Stimulated activated CD4-positive, alpha-beta T cell treated with anti-CD3 and anti-CD28 coated beads, Interleukin-4, amount 100 ng/mL, for 48 hours (primary cell): ENCODE measurements at regions not wholly inside any gene's neighbourhood (a gene's known extent, or its start where the extent isn't known, plus 50 kb on each side); places are given as distances from the start of the nearest gene placed in this dataset.
"Not testable (repeated sequence)": the region's sequence is repeated elsewhere in the genome, so short reads cannot be mapped to it uniquely, and the experiment has no call there.

Experiments used
- DNase-seq, 2 donors: peaks; one replicate each; pipeline ENCODE4 v3.0.0-alpha.2; 2020; ENCODE audit warnings: low read depth in 2 of 2

DNA sequence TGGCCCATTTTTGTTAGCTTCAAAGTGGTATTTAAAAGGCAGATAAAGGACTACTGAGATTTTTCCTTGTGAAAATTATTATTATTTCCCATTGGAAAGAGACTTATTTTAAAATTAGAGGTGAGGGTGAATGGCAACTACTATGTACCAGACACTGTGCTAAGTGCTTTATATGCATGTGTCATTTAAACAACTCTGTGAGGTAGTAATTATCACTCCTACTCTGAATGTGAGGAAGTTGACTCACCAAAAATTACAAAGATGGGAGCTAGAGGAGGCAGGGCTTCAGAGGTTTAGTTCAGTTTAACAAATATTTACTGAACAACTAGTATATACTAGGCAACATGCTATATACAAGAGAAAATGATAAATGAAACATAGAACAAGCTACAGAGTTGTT, 78.2 kb downstream of the MSL3 start:
- DNase-seq: no peak

DNA sequence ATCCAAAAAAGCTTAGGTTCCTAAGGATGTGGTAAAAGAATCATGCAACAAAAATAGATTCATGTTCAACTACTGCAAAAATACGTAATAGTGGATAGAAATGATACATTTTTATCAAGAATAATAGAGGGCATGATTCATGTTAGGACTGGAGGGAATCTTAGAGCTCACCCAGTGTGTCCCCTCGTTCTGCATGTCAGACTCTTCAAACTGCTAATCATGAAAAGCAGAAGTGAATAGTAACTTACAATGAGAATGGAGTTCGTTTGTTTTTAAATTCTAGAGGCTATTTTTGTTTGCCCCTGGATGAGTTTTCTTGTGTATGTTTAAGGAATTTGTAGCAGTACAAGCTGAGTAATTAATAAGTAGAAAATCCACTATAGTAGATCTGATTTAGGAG, 79.4 kb downstream of the MSL3 start:
- DNase-seq: no peak

DNA sequence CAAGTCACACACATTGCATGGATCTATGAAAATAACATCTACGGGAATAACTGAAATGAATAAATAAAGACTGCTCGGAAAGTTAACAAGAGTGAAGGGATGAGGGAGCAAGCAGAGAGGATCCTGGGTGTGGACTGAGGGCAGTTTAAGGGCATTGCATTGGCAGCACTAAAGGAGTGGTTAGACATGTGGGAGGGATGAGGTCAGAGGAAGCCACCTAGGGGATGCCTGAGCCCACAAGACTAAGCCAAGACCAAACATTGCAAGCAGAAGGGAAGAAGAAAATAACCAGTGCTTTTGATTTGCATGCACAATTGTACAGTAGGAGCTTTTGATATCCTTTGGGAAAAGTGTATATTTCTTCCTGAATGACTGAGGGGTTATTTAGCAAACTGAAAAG, 106.1 kb downstream of the MSL3 start:
- no peak for DNase-seq

DNA sequence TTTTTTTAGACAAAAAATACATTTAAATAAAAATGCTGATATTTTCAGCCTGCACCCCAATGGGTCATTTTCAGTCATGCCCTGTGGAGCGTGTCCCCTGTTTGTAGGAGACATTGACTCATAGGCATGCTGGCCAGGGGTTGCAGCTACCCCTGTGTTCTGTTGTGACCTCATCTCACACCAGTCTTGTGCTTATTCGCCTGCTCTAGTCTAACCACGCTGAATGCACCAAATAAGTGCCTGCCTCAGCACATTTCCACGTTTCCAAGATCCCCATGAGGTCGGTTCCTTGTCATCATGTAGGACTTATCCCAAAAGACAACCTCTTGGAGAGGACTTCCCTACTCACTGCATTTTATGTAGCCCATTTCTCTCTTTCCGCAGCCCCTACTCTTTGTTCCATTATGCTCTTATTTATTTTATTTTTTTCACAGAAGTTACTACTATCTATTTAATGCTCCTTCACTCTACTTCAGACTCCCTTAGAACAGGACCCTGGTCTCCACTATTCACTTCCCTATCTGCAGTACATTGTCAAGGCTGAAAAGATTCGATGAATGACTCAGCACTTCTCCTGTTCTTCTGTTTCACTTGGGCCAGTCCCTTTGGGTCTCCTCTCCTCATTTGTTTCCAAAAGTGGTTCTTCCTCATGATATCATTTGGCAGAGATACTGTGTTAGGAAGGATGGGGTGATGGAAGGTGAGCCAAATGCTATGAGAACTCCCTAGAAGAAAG, 109.7 kb downstream of the MSL3 start:
- DNase-seq: no peak

DNA sequence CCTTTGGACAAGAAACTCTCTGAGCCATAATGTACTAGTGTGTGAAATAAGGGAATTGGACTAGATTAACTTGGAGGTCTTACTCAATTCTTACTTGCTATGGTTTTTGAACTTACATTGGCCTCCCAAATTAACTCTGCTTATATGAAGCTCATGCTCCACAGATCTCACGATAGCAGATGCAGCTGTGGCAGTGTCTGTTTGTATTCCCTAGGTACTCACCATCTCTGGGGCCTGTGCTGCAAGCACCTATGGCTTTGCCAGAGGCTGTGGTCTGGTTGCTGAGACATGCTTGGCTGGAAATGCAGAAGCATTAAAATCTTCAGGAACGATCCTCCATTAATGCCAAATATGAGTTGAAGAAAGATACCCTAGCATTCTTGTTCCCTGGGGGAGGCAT, 112.8 kb downstream of the MSL3 start:
- DNase-seq: no peak

DNA sequence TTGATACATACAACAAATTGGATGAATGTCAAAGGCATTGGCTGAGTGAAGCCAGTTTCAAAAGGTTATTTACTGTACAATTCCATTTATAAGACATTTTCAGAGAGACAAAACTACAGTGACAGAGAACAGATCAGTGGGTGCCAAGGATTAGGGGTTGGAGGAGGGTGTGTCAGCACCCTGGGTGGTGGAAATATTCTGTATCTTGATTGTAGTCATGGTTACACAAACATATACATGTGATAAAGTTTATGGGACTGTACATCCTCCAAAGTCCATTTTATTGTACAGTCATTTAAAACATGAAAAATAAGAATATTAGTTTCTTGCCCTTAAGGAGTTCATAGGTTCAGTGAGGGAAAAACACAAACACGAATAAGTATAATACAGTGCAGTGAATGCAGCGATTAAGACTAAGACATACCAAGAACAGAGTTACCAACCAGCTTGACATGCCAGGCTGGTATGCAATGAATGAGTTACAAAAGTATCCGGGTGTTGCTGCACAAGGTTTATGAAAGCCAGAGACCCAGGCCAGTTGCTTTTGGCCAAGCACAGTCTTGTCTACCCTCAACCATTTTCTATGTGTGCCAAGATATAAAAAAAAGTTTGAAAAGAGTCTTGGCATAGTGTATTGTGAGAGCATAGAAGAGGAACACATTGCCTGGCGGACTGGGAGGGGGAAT, 123.6 kb downstream of the MSL3 start:
- DNase-seq: no peak

DNA sequence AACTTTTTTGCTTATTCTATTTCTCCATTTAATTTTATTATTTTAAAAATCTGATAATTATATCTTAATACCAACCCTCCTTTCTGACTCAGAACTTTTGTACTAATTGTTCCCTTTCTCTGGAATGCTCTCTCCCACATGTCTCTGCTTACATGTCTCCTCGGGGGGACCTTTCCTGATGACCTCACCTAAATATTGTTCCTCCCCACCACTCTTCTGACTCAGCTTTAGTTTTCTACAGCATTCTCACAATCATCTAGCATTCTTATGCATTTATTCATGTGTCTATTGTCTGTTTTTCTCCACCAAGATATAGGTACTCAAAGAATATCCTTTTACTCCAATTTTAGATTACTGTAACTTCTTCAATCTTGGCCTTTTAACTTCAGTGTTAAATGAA, 128.7 kb downstream of the MSL3 start:
- DNase-seq: no peak

DNA sequence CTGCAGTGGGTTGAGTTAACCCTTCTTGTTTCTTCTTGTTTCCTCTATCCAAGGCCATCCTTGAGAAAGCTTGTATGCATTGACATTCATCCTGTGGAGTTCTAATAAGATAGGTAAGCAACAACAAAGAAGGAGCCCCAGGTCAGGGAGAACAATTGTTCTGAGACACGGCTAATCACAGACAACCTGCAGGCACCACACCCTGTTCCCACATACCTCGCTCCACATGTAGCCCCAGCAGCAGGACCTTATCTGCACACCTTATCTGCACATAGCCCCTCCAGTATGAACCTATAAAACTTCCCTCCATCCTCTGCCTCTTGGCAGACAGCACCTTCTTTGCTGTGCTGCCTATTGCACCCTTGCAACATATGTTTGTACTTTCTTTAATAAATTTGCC, 129.1 kb downstream of the MSL3 start:
- no peak for DNase-seq

DNA sequence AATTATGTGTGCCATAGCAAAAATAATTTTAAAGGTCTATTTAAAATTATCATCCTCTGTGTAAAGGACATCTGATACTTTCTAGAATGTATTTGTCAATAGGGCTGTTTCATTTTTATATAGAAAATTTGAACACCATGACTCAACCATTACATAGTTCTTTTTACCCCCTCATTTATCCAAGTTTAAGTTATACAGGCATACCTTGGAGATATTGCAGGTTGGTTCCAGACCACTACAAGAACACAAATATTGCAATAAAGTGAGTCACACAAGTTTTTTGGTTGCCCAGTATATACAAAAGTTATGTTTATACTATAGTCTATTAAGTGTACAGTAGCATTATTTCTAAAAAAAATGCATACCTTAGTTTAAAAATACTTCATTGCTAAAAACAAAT, 130.4 kb downstream of the MSL3 start:
- no peak for DNase-seq

DNA sequence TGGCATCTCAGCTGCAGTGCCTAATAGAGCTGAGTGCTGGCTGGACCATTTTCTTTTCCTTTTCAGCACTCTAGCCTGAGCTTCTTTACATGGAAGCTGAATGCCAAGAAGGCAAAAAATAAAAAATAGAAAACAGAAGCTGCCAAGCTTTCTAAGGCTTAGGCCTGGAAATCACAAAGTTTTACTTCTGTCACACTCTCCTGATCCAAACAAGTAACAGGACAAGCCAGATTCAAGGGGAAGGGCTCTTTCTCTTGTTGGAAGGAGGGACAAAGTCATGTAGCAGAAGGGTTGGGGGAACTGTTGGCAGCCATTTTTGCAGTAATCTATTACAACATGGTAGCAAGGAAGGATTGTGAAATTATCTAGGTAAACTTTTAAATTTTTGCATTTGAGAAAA, 131.8 kb downstream of the MSL3 start:
- DNase-seq: no peak

DNA sequence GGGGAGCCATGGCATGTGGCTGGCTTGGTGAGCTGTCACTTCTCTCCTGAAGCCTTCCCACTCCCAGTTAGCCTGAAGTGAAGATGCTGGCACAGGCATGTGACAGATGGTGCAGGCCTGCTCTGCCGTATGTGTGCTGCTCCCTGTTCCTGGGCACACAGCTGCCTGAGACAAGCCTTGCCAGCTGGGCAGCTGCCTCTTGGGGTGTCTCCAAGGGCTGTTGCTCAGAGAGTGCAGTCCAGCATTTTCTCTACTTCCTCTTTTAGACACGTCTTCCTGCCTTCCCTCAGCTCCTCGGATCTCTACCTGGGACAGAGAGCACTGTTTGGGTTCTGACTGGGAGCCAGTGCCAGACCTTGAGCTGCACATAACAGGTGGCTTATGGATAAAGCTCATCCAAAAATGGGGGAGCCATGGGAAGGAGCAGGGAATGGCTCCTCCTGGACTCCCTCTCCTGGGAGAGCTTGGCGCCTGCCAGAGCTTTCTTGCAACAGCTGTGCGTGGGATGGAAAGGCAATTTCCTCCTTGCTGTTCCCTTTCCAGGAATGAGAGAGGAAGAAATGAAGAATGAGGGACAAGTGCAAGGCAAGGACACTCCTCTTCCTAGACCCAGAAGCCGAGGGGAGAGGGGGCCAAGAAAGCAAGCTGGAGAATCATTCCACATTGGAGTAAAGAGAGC, 132.9 kb downstream of the MSL3 start:
- DNase-seq: no peak

DNA sequence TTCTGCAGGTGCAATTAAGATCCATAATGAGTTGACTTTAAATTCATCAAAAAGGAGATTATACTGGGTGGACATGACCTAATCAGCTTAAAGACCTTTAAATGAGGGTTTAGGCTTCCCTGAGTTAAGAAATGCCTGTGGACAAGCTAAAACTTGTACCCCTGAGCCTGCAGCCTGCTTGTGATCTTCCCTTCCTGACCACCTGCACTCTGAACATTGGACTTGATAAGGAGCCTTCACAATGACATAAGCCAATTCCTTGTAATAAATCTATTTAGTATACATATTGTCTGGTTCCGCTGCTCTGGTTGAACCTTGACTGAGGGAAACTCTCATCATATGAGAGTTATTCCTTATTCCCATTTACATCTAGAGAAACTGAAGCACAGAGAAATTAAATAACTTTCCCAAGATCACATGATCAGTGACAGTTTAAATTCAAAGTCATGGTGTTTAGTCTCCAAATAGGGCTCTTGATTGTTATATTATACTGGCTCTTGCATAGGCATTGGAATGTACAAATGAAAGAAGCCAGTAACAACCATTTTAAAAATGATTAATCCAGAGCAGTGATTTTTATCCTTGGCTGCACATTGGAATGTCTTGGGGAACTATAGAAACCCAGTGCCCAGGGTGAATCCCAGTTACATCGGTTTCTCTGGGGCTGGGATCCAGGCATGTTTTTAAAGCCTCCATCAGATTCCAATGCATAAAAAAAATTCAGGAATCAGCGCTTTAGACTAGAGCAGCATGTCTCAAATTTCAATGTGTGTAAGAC, 136.1 kb downstream of the MSL3 start:
- DNase-seq: no peak

DNA sequence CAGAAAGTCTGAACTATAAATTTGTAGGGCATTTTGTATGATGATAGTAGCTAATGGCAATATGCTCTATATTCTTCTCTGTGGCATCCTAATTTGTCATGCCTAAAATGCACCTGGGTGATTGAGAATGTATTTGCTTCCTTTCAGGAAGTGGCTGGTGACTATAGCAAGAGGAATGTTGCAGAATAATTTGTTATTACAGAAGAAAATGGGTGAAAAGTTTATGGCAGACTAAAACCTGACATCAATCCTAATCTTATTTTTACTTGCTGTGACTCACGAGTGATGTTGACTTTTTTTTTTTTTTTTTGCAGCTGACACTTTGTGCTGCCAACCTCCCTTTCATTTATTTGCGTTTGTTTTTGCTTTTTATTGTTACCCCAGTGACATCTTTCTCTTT, 141.1 kb downstream of the MSL3 start:
- no peak for DNase-seq

DNA sequence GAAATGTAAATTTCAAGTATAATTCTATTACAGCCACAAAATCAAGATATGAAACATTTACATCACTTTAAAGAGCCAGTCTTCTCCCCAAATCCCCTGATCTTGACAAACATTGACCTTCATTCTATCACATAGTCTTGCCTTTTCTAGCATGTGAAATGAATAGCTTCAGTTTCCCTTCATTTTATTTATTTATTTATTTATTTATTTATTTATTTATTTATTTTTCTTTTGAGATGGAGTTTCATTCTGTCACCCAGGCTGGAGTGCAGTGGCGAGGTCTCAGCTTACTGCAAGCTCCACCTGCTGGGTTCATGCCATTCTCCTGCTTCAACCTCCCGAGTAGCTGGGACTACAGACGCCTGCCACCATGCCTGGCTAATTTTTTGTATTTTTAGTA, 147.9 kb downstream of the MSL3 start:
- DNase-seq: not testable (repeated sequence)

DNA sequence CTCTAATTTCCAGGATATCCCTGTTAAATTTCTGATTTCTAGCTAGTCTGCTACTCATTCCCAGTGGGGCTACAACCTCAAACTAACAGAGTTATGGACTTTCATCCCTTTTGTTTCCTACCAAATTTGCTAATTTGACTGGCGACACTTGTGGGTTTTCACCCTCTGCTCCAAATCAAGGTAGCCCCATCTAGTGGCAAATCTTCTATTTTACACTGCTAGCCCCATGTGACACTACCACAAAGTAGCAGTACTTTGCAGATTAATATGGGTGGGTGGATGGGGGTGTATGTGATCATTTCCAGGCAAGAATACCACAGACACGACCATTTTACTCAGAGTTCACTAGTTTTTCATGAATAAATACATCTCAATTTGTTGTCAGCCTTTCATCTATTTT, 150.3 kb downstream of the MSL3 start:
- DNase-seq: peak in 1 of 2 donors; percentile 0

DNA sequence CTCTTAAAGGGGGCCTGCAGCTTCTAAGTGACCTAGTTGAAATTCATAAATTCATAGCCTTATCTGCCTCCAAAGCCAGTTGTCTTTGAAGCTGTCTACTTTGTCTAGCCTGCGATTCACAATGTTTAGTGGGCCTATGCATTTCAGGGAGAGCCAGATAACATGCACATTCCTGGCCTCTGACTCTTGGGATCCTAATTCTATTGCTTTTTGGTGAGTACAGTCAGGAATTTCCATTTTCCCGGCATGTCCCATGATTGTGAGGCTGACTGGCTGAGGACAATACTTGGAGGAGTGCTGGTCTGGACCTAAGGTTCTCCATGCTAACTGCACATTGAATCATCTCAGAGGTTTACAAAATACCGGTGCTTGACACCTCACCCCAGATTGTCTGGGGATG, 155.0 kb downstream of the MSL3 start:
- no peak for DNase-seq

DNA sequence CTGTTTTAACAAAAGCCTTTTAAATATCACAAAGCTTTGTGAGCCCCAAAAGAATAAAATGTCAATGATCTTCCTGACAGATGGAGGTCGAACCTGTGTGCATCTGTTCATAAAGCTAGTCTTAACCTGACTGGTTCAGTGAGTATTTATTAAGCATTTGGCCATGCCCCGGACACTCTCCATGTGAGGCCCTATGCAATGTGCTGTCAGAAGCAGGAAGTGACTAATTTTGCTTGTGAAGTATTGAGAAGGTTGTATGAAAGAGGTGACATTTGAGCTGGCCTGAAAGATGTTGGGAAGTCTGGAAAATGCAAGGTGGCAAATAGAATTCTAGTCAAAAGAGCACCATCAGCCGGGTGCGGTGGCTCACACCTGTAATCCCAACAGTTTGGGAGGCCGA, 171.4 kb downstream of the MSL3 start:
- DNase-seq: no peak

DNA sequence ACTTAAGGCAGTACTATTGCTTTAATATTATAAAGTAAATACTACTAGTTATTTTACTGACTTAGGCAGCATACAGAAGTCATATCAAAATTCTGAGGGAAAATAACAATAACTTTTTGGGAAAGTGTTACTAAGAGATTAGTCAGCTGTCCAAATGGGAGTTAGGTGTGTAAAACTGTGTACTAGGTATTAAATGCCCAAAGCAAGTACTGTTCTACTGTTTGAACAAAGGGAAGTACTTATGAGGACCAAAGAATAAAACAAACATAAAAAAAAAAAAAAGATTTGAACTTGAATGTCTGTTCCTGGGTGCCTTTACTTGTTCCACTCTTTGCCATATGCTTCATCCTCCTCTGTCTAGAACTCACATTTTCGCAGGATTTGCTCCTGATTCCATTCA, 174.4 kb downstream of the MSL3 start:
- no peak for DNase-seq

DNA sequence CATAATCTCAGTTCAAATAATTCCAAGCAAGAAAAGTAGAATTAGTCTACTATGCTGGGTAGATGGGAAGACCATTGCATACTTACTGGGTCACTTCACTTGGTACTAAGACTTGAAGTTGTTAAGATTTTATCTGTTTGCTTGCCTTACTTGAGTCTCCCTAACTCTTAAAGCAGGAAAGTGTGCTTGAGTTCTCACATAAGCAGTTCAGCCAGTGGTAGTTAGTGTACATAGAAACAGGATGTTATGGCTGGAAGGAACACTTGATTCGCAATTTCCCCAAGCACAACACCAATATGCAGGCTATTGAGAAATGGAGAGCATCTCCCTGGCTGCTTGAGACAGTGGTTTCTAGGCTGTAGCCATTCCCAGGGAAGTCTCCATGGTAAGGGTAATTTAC, 176.1 kb downstream of the MSL3 start:
- DNase-seq: no peak

DNA sequence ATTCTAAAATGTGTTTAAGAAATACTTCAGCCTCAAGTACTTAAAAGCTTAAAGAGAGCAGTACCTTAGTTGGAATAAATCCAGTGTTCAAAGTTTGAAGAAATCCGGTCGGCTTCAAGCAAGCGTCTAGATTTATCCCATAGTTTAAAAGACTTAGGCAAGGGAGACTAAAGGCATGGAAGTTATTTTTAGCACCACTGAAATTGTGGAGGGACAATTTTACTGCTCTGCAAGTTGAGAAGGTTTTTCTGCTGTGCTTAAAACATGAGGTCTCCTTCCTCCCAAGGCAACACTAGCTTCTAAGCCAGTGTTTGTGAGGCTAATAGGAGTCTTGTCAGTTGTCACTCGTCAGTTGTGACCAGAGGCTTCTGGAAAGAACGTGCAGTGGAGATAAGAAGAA, 183.5 kb downstream of the MSL3 start:
- no peak for DNase-seq

DNA sequence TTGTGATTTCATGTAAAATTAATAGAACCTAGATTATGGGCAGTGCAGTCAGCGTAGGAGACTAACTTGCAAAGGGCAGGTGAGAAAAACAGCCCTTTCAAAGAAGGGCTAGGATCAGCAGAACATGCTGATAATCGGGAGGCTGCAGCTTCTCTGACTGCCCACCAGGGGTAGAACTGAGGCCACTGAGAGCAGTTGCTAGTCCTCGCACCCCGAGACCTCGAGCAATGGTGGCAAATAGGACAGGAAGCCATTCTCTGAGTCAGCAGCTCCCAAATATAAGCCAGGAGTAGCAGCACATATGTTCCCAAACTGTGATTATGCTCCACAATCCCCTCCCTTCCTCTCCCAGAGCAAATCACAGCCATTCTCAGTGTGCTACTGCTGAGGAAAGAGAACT, 186.5 kb downstream of the MSL3 start:
- DNase-seq: peak in 1 of 2 donors; percentile 1

DNA sequence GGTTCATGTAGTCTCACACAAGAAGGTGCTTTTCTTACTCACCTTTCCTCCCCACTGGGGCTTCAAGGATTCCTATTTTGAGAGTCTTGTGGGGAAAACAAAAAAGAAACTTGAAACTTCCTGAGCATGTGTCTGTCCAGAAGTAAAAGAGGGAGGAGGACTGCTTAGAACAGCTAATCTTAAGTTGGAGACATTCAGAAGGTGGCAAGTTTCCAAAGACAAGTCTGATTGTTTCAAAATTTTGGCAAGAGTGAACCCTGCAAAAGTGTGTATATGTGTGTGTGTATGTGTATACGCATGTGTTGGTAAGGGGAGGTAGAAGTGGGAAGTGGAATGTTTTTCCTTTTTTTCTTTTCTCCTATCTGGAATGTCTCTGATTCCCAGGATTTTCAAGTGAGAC, 189.0 kb upstream of the FRMPD4 start:
- no peak for DNase-seq
